ENCODE measurements at regions not wholly inside any gene's neighbourhood (a gene's known extent, or its start where the extent isn't known, plus 50 kb on each side); places are given as distances from the start of the nearest gene placed in this dataset.

GRCh38 chr3:70527026-70527425 lies 214.6 kb upstream of the MDFIC2 start:
- Histone ChIP-seq H3K4me1 (no peaks in the 10 kb centered on the region), H3K9me3 (no peaks in the 10 kb centered on the region), H3K36me3 (no peaks in the 10 kb centered on the region), H3K4me3 (ENCODE audit: low read depth, low read length) (no peak overlapping the region), H3K27me3 (0 out of 2 replicates have a peak, but pooled peaks cover 13% of the 10 kb centered on the region)
- DNase-seq: no peak
- TF ChIP-seq CTCF (IDR thresholded peaks at IDR 0.05; ENCODE audit: low read depth, low read length): no peak

- Histone ChIP-seq H3K27me3 (peaks cover 6% of the 10 kb centered on the region), H3K9me3 (no peaks in the 10 kb centered on the region), H3K36me3 (no peaks in the 10 kb centered on the region), H3K4me3 (ENCODE audit: low read depth, low read length) (no peak overlapping the region), H3K4me1 (no peaks in the 10 kb centered on the region)
- no peak for DNase-seq
- TF ChIP-seq CTCF (IDR thresholded peaks at IDR 0.05; ENCODE audit: low read depth, low read length): no peak
Observed at GRCh38 chr3:70519913-70520659, 207.6 kb upstream of the MDFIC2 start.

GRCh38 chr3:70519026-70519425 lies 206.6 kb upstream of the MDFIC2 start:
- DNase-seq: no peak
- Histone ChIP-seq H3K9me3 (no peaks in the 10 kb centered on the region), H3K4me1 (no peaks in the 10 kb centered on the region), H3K27me3 (peaks cover 6% of the 10 kb centered on the region), H3K36me3 (no peaks in the 10 kb centered on the region), H3K4me3 (ENCODE audit: low read depth, low read length) (no peak overlapping the region)
- no peak for TF ChIP-seq CTCF (IDR thresholded peaks at IDR 0.05; ENCODE audit: low read depth, low read length)

- no peaks in the 10 kb centered on the region for H3K4me1 ChIP-seq
- no peak overlapping the region for H3K4me3 ChIP-seq (ENCODE audit: low read depth, low read length)
- no peak for DNase-seq
- H3K36me3 ChIP-seq: no peaks in the 10 kb centered on the region
- H3K27me3 ChIP-seq: peaks cover 6% of the 10 kb centered on the region
- H3K9me3 ChIP-seq: no peaks in the 10 kb centered on the region
- TF ChIP-seq CTCF (IDR thresholded peaks at IDR 0.05; ENCODE audit: low read depth, low read length): no peak
Observed at GRCh38 chr3:70518356-70518755, 205.9 kb upstream of the MDFIC2 start.

GRCh38 chr3:70517124-70517890 lies 204.9 kb upstream of the MDFIC2 start:
- TF ChIP-seq CTCF (IDR thresholded peaks at IDR 0.05; ENCODE audit: low read depth, low read length): no peak
- Histone ChIP-seq H3K9me3 (no peaks in the 10 kb centered on the region), H3K36me3 (no peaks in the 10 kb centered on the region), H3K27me3 (peaks cover 9% of the 10 kb centered on the region), H3K4me1 (no peaks in the 10 kb centered on the region), H3K4me3 (ENCODE audit: low read depth, low read length) (no peak overlapping the region)
- no peak for DNase-seq

- Histone ChIP-seq H3K4me1 (no peaks in the 10 kb centered on the region), H3K9me3 (no peaks in the 10 kb centered on the region), H3K36me3 (no peaks in the 10 kb centered on the region), H3K27me3 (peaks cover 16% of the 10 kb centered on the region), H3K4me3 (ENCODE audit: low read depth, low read length) (no peak overlapping the region)
- DNase-seq: no peak
- TF ChIP-seq CTCF (IDR thresholded peaks at IDR 0.05; ENCODE audit: low read depth, low read length): no peak
Observed at GRCh38 chr3:70516076-70516475, 203.6 kb upstream of the MDFIC2 start.

Data from BE2C (cell line).